DMS 273 (cell line): ENCODE measurements at regions not wholly inside any gene's neighbourhood (a gene's known extent, or its start where the extent isn't known, plus 50 kb on each side); places are given as distances from the start of the nearest gene placed in this dataset.

ENCODE experiments used
- DNase-seq: peaks from one replicate; lab custom pipeline; 2025; ENCODE audit not compliant: unreplicated experiment; lab: John Stamatoyannopoulos, UW

- no peak for DNase-seq
Observed at GRCh38 chr3:193870376-193871219, 265.4 kb upstream of the HES1 start.

GRCh38 chr3:193871220-193871485 lies 264.8 kb upstream of the HES1 start:
- no peak for DNase-seq

- DNase-seq, result no peak
Observed at GRCh38 chr3:193872265-193872753, 263.6 kb upstream of the HES1 start.

- no peak for DNase-seq
Observed at GRCh38 chr3:193873426-193874201, 262.3 kb upstream of the HES1 start.

- no peak for DNase-seq
Observed at GRCh38 chr3:193874512-193874911, 261.4 kb upstream of the HES1 start.

- no peak for DNase-seq
Observed at GRCh38 chr3:193874997-193875593, 260.9 kb upstream of the HES1 start.

GRCh38 chr3:193875601-193876321 lies 260.2 kb upstream of the HES1 start:
- no peak for DNase-seq

- no peak for DNase-seq
Observed at GRCh38 chr3:193879099-193879863, 256.7 kb upstream of the HES1 start.

GRCh38 chr3:193879864-193880242 lies 256.1 kb upstream of the HES1 start:
- no peak for DNase-seq

- no peak for DNase-seq
Observed at GRCh38 chr3:193882091-193882490, 253.9 kb upstream of the HES1 start.

GRCh38 chr3:193883551-193883950 lies 252.4 kb upstream of the HES1 start:
- DNase-seq, result no peak

GRCh38 chr3:193884027-193884426 lies 251.9 kb upstream of the HES1 start:
- no peak for DNase-seq

GRCh38 chr3:193884652-193885051 lies 251.3 kb upstream of the HES1 start:
- DNase-seq, result no peak

GRCh38 chr3:193885832-193886231 lies 250.1 kb upstream of the HES1 start:
- DNase-seq, result no peak

GRCh38 chr3:193890016-193890897 lies 245.7 kb upstream of the HES1 start:
- DNase-seq, result no peak

- no peak for DNase-seq
Observed at GRCh38 chr3:193894121-193894863, 241.7 kb upstream of the HES1 start.

- no peak for DNase-seq
Observed at GRCh38 chr3:193895409-193895808, 240.5 kb upstream of the HES1 start.

- DNase-seq, result no peak
Observed at GRCh38 chr3:193896419-193896818, 239.5 kb upstream of the HES1 start.

GRCh38 chr3:193897288-193897687 lies 238.7 kb upstream of the HES1 start:
- DNase-seq, result no peak
